ENCODE measurements at regions not wholly inside any gene's neighbourhood (a gene's known extent, or its start where the extent isn't known, plus 50 kb on each side); places are given as distances from the start of the nearest gene placed in this dataset.

GRCh38 chr1:212525479-212526110 lies 83.0 kb upstream of the ATF3 start:
- DNase-seq (ENCODE audit: low read depth) = no peak

GRCh38 chr1:212526111-212526491 lies 82.5 kb upstream of the ATF3 start:
- no peak for DNase-seq (ENCODE audit: low read depth)

- DNase-seq (ENCODE audit: low read depth) = no peak
Measured at GRCh38 chr1:212528501-212528900, 80.1 kb upstream of the ATF3 start.

GRCh38 chr1:212529211-212529741 lies 79.3 kb upstream of the ATF3 start:
- no peak for DNase-seq (ENCODE audit: low read depth)

DNA sequence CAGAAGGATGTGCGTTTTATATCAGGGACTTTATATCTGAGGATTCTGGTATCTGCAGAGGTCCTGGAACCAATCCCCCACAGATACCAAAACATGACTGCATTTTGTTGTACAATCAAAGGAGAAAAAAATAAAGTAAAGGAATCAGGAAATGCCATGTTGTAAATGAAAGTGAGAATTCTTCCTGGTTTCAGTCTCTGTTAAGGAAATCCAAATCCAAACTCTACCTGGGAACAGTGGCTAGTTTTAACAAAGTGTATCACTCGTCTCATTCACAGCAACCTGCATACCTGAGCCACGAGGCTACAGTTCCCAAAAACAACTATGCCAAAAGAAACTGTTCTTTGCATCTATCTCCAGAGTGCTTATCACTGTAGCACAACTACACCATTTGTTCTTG lies 77.3 kb upstream of the ATF3 start:
- no peak for DNase-seq (ENCODE audit: low read depth)

DNA sequence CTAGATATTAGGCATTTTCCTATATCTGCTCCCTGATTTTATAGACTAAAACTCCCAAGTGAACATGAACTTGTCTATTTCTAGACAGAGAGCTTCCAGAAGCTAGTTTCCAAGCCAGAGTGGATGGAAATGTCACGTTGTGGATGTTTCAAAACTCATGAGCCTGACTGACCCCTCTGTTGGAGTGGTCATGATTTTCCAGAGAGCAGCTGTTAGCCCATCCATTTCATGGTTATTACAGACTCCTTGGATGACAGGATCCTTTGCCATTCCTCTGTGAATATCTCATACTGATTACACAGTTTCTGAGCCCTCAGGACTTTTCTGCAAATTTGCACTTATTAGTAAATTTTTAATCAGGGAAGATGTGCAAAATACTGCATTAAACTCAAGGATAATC lies 76.8 kb upstream of the ATF3 start:
- DNase-seq (ENCODE audit: low read depth) = no peak

DNA sequence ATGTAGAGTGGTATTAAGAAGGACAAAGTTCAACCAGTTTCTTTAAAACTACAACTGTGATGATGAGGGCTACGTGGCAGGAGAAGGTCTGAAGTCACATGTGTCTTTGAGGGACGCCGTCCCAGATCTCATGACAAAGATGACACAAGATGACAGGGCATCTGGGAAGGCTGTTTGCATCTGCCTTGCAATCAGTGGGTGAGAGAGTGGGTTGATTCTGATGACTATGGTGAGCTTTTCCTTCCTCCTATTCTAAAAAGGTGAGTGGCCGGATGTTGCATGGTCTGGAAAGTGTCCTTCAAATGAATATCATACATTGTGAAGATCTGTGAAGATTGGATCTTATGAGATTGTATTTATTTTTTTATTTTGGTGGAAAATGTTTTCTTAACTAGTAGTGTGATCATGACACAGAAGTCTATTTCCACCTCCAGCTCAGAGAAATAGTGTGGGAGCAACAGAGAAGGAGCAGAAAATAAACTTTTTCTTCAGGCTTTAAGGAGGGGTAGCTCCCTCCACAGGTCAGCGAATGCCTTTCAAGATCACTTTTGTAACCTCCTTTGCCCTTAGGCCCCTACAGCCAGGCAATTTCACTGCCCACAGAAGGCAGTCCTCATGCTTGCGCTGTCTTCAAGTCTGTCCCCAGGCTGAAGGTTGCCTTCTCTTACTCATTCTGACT lies 76.0 kb upstream of the ATF3 start:
- no peak for DNase-seq (ENCODE audit: low read depth)

DNA sequence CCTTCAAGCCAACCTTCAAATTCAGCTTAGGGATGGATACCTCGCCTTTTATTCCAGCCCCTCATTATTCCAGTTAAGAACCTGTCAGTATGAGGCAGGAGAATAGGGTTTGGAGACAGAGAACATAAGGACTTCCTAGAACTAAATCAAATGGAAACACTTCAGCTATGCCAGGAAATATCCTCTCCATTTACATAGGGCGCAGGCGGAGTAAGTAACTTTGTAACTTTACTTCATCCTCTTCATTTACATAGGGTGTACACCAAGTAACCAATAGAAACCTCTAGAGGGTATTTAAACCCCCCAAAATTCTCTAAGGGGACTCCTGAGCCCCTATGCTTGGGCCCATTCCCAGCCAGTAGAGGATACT lies 75.4 kb upstream of the ATF3 start:
- no peak for DNase-seq (ENCODE audit: low read depth)

GRCh38 chr1:212536586-212536985 lies 72.0 kb upstream of the ATF3 start:
- DNase-seq (ENCODE audit: low read depth) = no peak

DNA sequence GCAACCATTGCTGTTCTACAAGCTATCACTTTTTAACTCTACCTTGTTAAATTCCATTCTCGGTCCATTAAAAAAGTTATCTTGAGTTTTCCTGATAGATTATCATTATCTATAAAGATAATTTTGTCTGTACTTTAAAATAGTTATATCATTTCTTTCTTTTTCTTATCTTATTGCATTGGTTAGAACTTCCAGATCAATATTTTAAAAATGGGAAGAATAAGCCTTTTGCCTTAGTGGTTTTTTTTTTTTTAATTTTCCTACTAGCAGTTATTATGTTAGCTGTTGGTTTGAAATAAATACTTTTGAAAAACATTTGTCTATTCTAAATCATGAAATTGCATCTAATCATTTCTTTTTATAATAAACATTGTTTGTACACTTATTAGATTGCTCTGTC lies 71.0 kb upstream of the ATF3 start:
- DNase-seq (ENCODE audit: low read depth) = no peak

DNA sequence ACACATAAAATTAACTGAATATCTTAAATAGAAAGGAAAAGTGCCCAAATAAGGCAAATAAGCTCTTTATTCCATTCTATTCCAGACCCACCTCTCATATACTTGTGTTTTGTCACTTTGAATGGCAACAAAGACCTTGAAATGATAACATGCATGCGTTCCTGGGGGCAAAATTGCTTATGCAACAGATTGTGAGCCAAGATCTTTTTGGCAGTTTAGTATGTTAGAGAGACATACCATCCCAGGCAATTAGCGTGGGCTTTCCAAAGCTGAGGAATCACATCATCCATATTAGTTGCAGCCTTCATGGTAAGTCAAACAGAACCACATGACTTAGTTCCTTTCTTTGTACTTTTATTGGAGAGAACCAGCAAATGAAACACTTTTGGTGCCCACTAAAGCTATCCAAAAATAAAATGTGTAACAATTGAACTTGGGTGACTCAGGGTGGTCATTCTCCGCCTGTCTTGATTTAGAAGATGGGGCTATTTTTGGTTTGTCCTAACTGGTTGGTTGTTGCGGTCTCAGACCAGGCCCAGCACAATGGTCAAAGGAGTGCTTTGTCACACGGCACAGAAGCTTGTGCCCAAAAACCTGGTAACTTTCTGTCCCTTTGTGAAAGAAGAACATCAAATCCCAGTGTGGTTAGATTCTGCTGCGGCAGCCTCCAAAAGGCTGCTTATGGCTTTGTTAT lies 68.7 kb upstream of the ATF3 start:
- no peak for DNase-seq (ENCODE audit: low read depth)

DNA sequence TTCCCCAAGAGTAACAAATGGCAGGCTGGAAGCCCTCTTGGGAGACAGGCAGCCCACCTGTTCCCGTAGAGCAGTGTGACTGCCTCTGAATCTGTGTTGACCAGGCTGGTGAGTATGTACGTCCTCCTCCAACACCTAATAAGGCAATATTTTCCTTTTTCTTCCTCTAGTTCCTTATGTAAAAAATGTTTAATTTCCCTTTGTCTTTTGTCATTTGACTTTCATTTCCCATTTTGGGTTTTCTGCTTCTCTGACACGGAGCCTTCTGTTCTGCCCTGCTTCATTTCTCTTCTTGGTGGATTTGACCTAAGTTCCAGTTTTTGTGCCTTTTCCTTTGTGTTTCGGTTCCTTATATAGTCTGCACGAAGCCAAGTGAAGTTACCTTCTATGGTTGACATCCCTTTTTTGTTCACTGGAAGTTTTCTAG lies 65.8 kb upstream of the ATF3 start:
- DNase-seq (ENCODE audit: low read depth) = no peak

DNA sequence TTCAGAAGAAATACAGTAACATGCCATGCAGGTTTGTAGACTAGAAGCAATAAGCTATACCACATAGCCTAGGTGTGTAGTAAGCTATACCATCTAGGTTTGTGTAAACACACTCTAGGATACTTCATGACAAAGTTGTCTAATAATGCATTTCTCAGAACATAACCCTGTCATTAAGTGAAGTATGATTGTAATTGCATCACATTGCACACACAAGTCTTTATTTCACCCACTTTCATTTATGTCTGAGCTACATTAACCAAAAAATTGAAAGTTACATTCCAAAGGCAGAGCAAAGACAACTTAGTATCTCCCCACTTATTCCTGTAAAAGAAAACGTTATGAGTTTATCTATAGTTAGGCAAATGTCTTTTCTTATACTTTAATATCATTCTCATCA lies 64.5 kb upstream of the ATF3 start:
- no peak for DNase-seq (ENCODE audit: low read depth)

GRCh38 chr1:212545941-212546635 lies 62.5 kb upstream of the ATF3 start:
- no peak for DNase-seq (ENCODE audit: low read depth)

- DNase-seq (ENCODE audit: low read depth) = no peak
Measured at GRCh38 chr1:212549503-212550017, 59.0 kb upstream of the ATF3 start.

DNA sequence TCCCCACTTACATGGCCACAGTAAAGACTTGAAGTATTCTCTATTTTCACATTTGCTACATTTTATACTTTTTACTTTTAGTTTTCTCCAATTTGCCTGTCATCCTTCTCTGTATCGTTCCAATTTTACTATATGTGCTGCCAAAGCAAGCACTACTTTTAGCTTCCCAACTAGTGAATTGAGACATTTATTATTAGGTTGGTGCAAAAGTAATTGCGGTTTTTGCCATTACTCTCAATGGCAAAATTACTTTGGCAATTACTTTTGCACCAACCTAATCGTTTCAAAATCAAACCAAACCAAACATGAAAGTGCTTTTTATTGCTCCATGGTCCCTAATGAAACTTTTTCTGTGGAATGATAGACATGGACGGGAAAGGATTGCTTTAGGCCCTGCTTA lies 56.6 kb upstream of the ATF3 start:
- DNase-seq (ENCODE audit: low read depth) = no peak

- no peak for DNase-seq (ENCODE audit: low read depth)
Measured at GRCh38 chr1:212553676-212554075, 54.9 kb upstream of the ATF3 start.

GRCh38 chr1:212554401-212554800 lies 54.2 kb upstream of the ATF3 start:
- DNase-seq (ENCODE audit: low read depth) = no peak

DNA sequence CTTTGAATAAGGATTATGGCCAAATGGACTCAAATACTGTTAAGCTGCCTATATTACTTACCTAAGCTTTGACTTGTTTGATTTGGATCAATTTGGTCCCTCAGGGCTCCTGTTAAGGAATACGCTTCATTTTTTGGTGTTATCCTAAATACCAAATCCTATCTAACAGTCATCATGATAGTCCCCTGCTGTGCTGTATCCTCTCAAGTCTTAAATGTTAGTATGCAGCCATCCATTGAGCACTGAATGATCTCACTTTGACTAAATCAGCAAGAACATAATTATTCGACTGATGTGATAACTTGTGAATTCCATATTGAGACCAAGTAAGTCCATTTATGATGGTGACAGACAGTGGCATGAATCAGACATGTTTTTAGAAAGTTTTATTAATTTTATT lies 53.1 kb upstream of the ATF3 start:
- no peak for DNase-seq (ENCODE audit: low read depth)

DNA sequence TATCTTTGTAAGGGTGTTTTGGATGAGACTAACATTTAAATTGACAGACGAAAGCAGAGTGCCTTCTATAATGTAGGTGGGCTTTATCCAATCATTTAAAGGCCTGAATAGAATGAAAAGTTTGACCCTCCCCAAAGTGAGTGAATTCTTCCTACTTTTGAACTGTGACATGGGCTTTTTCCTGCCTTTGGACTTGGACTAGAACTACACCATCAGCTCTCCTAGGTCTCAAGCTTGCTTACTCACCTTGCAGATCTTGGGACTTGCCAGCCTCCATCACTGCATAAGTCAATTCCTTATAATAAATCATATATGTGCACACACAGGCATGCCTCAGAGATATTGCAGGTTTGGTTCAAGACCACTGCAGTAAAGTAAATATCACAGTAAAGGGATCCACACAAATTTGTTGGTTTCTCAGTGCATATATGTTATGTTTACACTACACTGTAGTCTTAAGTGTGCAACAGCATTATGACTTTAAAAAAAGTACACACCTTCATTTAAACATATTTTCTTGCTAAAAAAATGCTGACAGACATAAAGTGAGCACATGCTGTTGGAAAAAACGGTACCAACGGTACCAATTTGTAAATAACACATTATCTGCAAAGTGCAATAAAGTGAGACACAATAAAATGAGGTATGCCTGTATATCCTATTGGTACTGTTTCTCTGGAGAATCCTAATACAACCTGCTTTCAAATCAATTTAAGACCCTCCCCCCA lies 51.6 kb upstream of the ATF3 start:
- no peak for DNase-seq (ENCODE audit: low read depth)

DNA sequence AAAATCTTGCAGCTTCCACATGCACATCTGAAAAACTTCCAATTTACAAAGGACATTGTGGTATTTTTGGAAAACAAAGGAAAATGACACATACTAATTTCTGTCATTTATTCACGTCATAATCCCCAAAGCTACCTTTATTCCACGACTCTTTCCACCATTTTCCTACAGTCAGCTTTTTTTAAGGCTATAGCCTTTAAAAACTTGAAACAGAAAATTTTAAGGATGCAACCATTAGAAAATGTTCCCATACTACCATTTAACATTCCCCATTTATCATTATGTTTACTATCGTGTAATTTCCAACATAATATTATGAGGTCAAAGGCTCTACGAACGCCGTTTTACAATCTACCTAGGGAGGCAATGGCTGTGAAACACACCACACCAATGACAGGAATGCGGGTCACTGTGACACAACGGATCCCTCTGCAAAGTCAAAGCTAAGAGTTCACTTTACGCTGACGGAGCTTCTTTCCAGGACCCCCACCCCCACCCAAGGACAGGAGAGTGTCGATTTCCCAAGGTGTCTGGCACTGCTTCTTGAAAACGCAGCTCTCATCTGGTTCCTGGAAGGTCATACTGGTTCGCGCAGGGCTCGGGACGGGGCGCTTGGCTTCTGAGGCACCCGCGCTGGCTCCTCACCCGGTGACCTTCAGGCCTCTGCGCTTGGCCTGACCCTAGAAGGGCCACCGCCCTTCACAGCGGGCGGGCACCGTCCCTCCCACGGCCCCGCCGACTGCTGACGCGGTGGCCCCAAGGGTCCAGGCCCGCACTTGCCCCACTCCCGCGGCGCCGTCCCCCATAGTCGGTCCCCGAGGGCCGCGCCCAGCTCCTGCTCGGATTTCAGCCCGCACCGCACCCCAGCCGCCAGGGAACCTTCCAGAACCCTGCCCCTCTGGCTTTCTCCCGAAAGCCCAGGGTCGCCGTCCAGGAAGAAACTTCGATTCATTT lies 50.5 kb upstream of the ATF3 start:
- no peak for DNase-seq (ENCODE audit: low read depth)

Data from HS-27A (cell line).